Mesendoderm (in vitro differentiated cells): ENCODE measurements at regions not wholly inside any gene's neighbourhood (a gene's known extent, or its start where the extent isn't known, plus 50 kb on each side); places are given as distances from the start of the nearest gene placed in this dataset.

Experiments used
- DNase-seq: peaks from one replicate; pipeline ENCODE4 v3.0.0; 2013
- H2AK5ac ChIP-seq: 2 replicates; pipeline ENCODE4 v1.6.1; 2013; ENCODE audit warnings: low read length, inconsistent platforms
- H2BK120ac ChIP-seq: 2 replicates; pipeline ENCODE4 v1.6.1; 2013; ENCODE audit warnings: low read depth, mild to moderate bottlenecking, low read length, moderate library complexity, mixed read lengths
- H2BK15ac ChIP-seq: replicated peaks from 2 replicates; pipeline ENCODE4 v1.6.1; 2013; ENCODE audit warnings: low read depth, mild to moderate bottlenecking, moderate library complexity
- H2BK5ac ChIP-seq: 2 replicates; pipeline ENCODE4 v1.6.1; 2013; ENCODE audit warnings: low read length, inconsistent platforms
- H3K18ac ChIP-seq: 2 replicates; pipeline ENCODE4 v1.6.1; 2013; ENCODE audit warnings: mild to moderate bottlenecking, low read length, mixed read lengths
- H3K23ac ChIP-seq: one replicate; pipeline ENCODE4 v1.6.1; 2013; ENCODE audit warnings: low read length
- H3K27ac ChIP-seq: 2 replicates; pipeline ENCODE4 v1.5.1; 2013; ENCODE audit warnings: low read depth, mild to moderate bottlenecking, inconsistent platforms, low read length, moderate library complexity
- H3K27me3 ChIP-seq: 2 replicates; pipeline ENCODE4 v1.6.1; 2013; ENCODE audit warnings: low read length, control low read depth, mild to moderate bottlenecking, inconsistent platforms; ENCODE audit not compliant: insufficient read depth, poor library complexity
- H3K36me3 ChIP-seq: 2 replicates; pipeline ENCODE4 v1.6.1; 2013; ENCODE audit warnings: low read length, inconsistent platforms; ENCODE audit not compliant: control insufficient read depth, insufficient read depth
- H3K4ac ChIP-seq: one replicate; pipeline ENCODE4 v1.6.1; 2013; ENCODE audit warnings: low read depth, mild to moderate bottlenecking, low read length, moderate library complexity
- H3K4me1 ChIP-seq: 2 replicates; pipeline ENCODE4 v1.6.1; 2013; ENCODE audit warnings: low read depth, low read length, inconsistent platforms; ENCODE audit not compliant: control insufficient read depth
- H3K4me2 ChIP-seq: 2 replicates; pipeline ENCODE4 v1.6.1; 2013; ENCODE audit warnings: low read length
- H3K4me3 ChIP-seq: 2 replicates; pipeline ENCODE4 v1.5.1; 2013; ENCODE audit warnings: mild to moderate bottlenecking, low read length
- H3K56ac ChIP-seq: one replicate; pipeline ENCODE4 v1.6.1; 2013; ENCODE audit warnings: low read length
- H3K79me1 ChIP-seq: 2 replicates; pipeline ENCODE4 v1.6.1; 2013; ENCODE audit warnings: low read length, inconsistent platforms
- H3K79me2 ChIP-seq: 2 replicates; pipeline ENCODE4 v1.6.1; 2013; ENCODE audit warnings: mild to moderate bottlenecking, low read length; ENCODE audit not compliant: control insufficient read depth, insufficient read depth
- H3K9ac ChIP-seq: 2 replicates; pipeline ENCODE4 v1.6.1; 2013; ENCODE audit warnings: low read length, inconsistent platforms
- H4K5ac ChIP-seq: one replicate; pipeline ENCODE4 v1.6.1; 2013; ENCODE audit warnings: low read length
- H4K8ac ChIP-seq: one replicate; pipeline ENCODE4 v1.6.1; 2013; ENCODE audit warnings: low read depth, mild to moderate bottlenecking, control low read depth, low read length, moderate library complexity
- WGBS: extraction: QIAGEN DNeasy Blood & Tissue Kit; methylation state at CpG from one replicate; pipeline ENCODE4 v1.1.7; 2013; ENCODE audit warnings: low lambda C conversion rate, missing lambda C conversion rate; ENCODE audit not compliant: insufficient coverage; ENCODE audit errors: extremely low coverage; 5-methylcytosine and 5-hydroxymethylcytosine counted together

DNA sequence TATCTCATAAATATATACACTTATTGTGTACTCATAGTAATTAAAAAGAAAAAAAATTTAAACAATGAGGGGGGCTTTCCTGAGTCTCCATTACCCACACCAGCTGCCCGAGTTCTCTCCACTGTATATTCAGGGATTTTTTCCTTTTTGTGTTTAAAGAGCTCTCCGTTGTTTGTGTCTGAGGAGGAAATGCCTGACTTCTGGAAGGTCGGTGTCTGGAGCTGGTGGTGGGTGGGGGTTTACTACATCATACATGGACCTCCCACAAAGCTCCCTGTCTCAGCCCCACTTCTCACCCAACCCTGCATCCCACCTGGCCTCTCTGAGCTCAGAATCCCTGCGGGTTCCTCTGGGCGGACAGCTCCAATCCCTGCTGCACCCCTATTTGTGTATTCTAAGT lies 64.1 kb upstream of the ETV3 start:
- Histone ChIP-seq H3K79me2 (no peaks in the 10 kb centered on the region), H3K4me1 (peaks cover 4% of the 10 kb centered on the region), H3K56ac (no peak overlapping the region), H3K4ac (no peak overlapping the region), H3K4me2 (no peak overlapping the region), H2BK15ac (no peak overlapping the region), H3K18ac (no peak overlapping the region), H3K36me3 (no peaks in the 10 kb centered on the region), H3K27me3 (no peaks in the 10 kb centered on the region), H2AK5ac (no peak overlapping the region), H2BK5ac (no peak overlapping the region), H4K8ac (no peak overlapping the region), H2BK120ac (no peak overlapping the region), H3K9ac (no peak overlapping the region), H3K4me3 (no peak overlapping the region), H3K27ac (no peak overlapping the region), H3K79me1 (no peaks in the 10 kb centered on the region), H4K5ac (no peak overlapping the region), H3K23ac (no peak overlapping the region)
- no peak for DNase-seq
- no CpG with 5 or more reads among the region's 5 CpGs for WGBS

DNA sequence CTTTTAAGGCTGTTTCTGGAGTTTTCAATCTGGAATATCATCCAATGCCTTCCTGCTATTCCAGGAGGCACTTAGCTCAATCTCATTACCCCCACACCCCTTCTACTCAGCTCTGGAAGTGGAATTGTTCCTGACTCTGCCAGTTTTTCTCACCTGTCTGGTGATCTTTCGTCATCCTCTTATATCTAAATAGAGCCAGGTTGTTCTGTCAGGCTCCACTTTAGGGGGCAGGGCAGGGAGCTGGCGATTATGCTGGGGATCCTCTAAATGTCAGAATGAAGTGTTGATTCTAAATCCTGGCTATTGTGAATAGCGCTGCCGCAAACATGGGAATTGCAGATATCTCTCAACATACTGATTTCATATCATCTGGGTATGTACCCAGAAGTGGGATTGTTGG lies 63.6 kb upstream of the ETV3 start:
- no peak overlapping the region for H2BK5ac ChIP-seq
- H3K27me3 ChIP-seq, result no peaks in the 10 kb centered on the region
- H4K5ac ChIP-seq, result no peak overlapping the region
- H3K9ac ChIP-seq, result no peak overlapping the region
- H3K36me3 ChIP-seq, result no peaks in the 10 kb centered on the region
- no peak overlapping the region for H2AK5ac ChIP-seq
- H2BK120ac ChIP-seq, result no peak overlapping the region
- H4K8ac ChIP-seq, result no peak overlapping the region
- no peak overlapping the region for H3K4ac ChIP-seq
- DNase-seq, result no peak
- H3K79me1 ChIP-seq, result no peaks in the 10 kb centered on the region
- no peaks in the 10 kb centered on the region for H3K79me2 ChIP-seq
- H3K56ac ChIP-seq, result no peak overlapping the region
- no CpG with 5 or more reads among the region's 4 CpGs for WGBS
- H2BK15ac ChIP-seq, result no peak overlapping the region
- H3K4me3 ChIP-seq, result no peak overlapping the region
- peaks cover 4% of the 10 kb centered on the region for H3K4me1 ChIP-seq
- no peak overlapping the region for H3K4me2 ChIP-seq
- no peak overlapping the region for H3K23ac ChIP-seq
- H3K18ac ChIP-seq, result no peak overlapping the region
- no peak overlapping the region for H3K27ac ChIP-seq

GRCh38 chr1:157200451-157200850 lies 62.3 kb upstream of the ETV3 start:
- Histone ChIP-seq H4K5ac (no peak overlapping the region), H3K79me1 (no peaks in the 10 kb centered on the region), H3K4me1 (peaks cover 4% of the 10 kb centered on the region), H2AK5ac (no peak overlapping the region), H3K23ac (no peak overlapping the region), H3K18ac (no peak overlapping the region), H3K4me2 (no peak overlapping the region), H4K8ac (no peak overlapping the region), H3K4me3 (no peak overlapping the region), H3K27me3 (no peaks in the 10 kb centered on the region), H3K27ac (no peak overlapping the region), H3K79me2 (no peaks in the 10 kb centered on the region), H2BK15ac (no peak overlapping the region), H3K56ac (no peak overlapping the region), H2BK120ac (no peak overlapping the region), H3K4ac (no peak overlapping the region), H3K9ac (no peak overlapping the region), H2BK5ac (peak overlapping the region; percentile 27), H3K36me3 (no peaks in the 10 kb centered on the region)
- DNase-seq, result no peak
- WGBS, result no CpG with 5 or more reads among the region's 8 CpGs

DNA sequence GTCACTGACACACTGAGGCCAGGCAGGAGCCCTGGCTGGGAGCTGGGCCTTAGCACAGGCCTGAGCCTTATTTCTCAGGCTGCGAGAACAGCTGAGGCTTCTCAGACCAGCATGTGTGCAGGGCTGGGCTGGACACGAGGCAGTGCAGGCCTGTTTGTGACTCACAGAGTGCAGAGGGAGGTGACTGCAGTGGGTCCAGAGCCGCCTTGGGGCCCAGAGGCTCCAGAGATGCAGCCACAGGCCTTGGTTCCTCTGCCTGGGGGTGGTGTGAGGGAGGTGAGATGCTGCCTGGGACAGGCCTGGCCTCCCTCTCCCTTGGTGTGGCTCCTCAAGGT lies 61.2 kb upstream of the ETV3 start:
- no peak overlapping the region for H2AK5ac ChIP-seq
- peaks cover 4% of the 10 kb centered on the region for H3K4me1 ChIP-seq
- no peak overlapping the region for H4K5ac ChIP-seq
- no peak overlapping the region for H2BK120ac ChIP-seq
- no peak overlapping the region for H3K23ac ChIP-seq
- H3K27me3 ChIP-seq, result no peaks in the 10 kb centered on the region
- no peaks in the 10 kb centered on the region for H3K79me2 ChIP-seq
- no peaks in the 10 kb centered on the region for H3K36me3 ChIP-seq
- H4K8ac ChIP-seq, result no peak overlapping the region
- H3K4ac ChIP-seq, result no peak overlapping the region
- no peak overlapping the region for H2BK5ac ChIP-seq
- H3K18ac ChIP-seq, result no peak overlapping the region
- no peak overlapping the region for H3K9ac ChIP-seq
- no CpG with 5 or more reads among the region's 3 CpGs for WGBS
- no peak overlapping the region for H3K4me2 ChIP-seq
- no peak overlapping the region for H3K56ac ChIP-seq
- no peak overlapping the region for H3K27ac ChIP-seq
- DNase-seq, result no peak
- no peak overlapping the region for H3K4me3 ChIP-seq
- no peak overlapping the region for H2BK15ac ChIP-seq
- H3K79me1 ChIP-seq, result no peaks in the 10 kb centered on the region

DNA sequence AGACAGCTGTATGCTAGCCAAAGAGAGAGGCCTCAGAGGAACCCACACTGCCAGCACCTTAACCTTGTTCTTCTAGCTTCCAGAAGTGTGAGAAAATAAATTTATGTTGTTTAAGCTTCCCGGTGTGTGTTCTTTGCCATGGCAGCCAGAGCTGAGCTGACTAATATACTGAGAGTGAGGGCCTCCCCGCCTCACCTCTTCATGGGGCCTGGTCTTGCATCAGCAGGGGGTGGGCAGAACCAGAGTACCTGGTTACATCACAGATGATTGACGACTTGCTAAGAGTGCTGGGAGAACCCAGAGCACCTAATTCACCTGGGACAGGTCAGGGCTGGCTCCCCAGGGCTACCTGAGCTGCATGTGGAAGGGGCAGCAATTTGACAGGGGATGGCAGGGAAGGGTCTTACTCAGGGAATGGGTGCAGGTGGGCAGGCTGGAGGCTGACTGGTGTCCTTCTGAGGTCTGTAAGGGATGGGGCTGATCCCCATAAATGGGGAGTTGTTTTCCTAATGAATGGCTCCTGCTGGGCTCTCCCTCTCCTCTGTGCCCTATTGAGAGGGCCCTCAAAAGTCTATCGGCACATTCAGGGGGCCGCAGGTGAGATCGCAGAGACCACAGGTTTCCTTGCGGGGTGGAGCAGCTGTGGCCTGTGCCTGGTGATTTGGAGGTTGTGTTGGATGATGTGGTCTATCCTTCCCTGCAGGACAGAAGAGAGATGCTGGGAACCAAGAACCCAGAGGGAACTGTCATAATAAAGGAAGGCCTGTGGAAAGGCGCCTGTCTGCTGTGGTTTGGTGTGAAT lies 60.6 kb upstream of the ETV3 start:
- Histone ChIP-seq H4K5ac (no peak overlapping the region), H3K23ac (no peak overlapping the region), H2AK5ac (peak overlapping the region; percentile 22), H2BK15ac (no peak overlapping the region), H3K79me2 (no peaks in the 10 kb centered on the region), H2BK5ac (no peak overlapping the region), H3K27me3 (no peaks in the 10 kb centered on the region), H3K27ac (no peak overlapping the region), H3K4me3 (no peak overlapping the region), H3K56ac (peak overlapping the region; percentile 42), H3K4ac (no peak overlapping the region), H3K4me1 (peaks cover 4% of the 10 kb centered on the region), H3K36me3 (no peaks in the 10 kb centered on the region), H4K8ac (no peak overlapping the region), H3K18ac (no peak overlapping the region), H3K9ac (no peak overlapping the region), H2BK120ac (no peak overlapping the region), H3K79me1 (no peaks in the 10 kb centered on the region), H3K4me2 (no peak overlapping the region)
- no CpG with 5 or more reads among the region's 8 CpGs for WGBS
- DNase-seq, result peak; percentile 40

DNA sequence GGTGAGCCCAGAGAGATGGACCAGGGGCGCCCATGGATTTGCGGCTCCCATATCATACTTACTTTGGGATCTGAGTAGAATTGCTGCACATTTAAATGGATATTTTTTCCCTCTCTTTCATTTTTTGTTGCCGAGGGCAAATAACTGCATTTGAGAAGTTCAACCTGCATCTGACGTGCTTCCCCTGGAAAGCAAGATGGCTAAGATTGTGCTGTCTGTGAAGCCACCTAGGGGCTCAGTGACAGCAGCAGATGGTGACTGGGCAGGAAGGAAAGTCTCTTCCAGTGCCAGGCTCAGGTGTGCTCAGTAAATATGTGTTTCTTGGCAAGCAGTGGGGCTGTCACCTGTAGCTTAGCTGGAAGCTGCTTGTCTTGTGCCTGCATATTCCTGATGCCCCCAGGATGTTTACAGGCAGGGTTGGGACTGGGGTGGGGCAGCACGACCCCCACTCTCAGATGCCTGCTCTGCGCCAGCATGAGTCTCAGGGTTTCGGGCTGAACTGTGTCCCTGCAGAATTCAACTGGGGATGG lies 59.8 kb upstream of the ETV3 start:
- DNase-seq, result no peak
- Histone ChIP-seq H3K23ac (no peak overlapping the region), H4K8ac (no peak overlapping the region), H3K4me2 (no peak overlapping the region), H4K5ac (no peak overlapping the region), H3K27ac (no peak overlapping the region), H3K27me3 (no peaks in the 10 kb centered on the region), H3K56ac (peak overlapping the region; percentile 64), H3K9ac (no peak overlapping the region), H3K18ac (no peak overlapping the region), H2AK5ac (no peak overlapping the region), H3K4ac (no peak overlapping the region), H3K4me1 (peaks cover 6% of the 10 kb centered on the region), H3K79me2 (no peaks in the 10 kb centered on the region), H2BK5ac (no peak overlapping the region), H3K4me3 (no peak overlapping the region), H3K79me1 (no peaks in the 10 kb centered on the region), H2BK15ac (no peak overlapping the region), H2BK120ac (no peak overlapping the region), H3K36me3 (no peaks in the 10 kb centered on the region)
- no CpG with 5 or more reads among the region's 7 CpGs for WGBS
